ENCODE measurements at regions not wholly inside any gene's neighbourhood (a gene's known extent, or its start where the extent isn't known, plus 50 kb on each side); places are given as distances from the start of the nearest gene placed in this dataset.
"Not testable (repeated sequence)": the region's sequence is repeated elsewhere in the genome, so short reads cannot be mapped to it uniquely, and the experiment has no call there.

DNA sequence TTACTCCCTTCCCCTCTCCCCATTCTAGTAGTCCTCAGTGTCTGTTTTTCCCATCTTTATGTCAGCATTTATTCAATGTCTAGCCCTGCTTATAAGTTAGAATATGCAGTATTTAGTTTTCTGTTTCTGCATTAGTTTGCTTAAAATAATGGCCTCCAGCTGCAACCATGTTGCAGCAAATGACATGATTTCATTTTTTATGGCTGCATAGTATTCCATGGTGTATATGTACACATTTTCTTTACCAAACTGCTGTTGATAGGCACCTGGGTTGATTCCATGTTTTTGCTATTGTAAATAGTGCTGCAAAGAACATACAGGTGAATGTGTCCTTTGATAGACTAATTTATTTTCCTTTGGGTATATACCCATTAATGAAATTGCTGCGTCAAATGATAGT, 267.7 kb downstream of the SRGAP2C start:
- Mint-ChIP-seq H3K27me3 (ENCODE audit: insufficient read depth) (peaks cover 20% of the 10 kb centered on the region), H3K36me3 (ENCODE audit: low read depth) (no peaks in the 10 kb centered on the region), H3K4me1 (ENCODE audit: low read depth) (no peaks in the 10 kb centered on the region), H3K27ac (no peak overlapping the region), H3K9me3 (no peaks in the 10 kb centered on the region), H3K4me3 (no peak overlapping the region)
- TF ChIP-seq CTCF (IDR thresholded peaks at IDR 0.05), result no peak
- no peak for DNase-seq

- DNase-seq, result no peak
- H3K4me3 Mint-ChIP-seq, result peak overlapping the region; percentile 16; the same call in 1 of the 2 replicates
- H3K9me3 Mint-ChIP-seq, result no peaks in the 10 kb centered on the region
- no peaks in the 10 kb centered on the region for H3K4me1 Mint-ChIP-seq (ENCODE audit: low read depth)
- peaks cover 14% of the 10 kb centered on the region for H3K27me3 Mint-ChIP-seq (ENCODE audit: insufficient read depth)
- TF ChIP-seq CTCF (IDR thresholded peaks at IDR 0.05), result no peak
- no peaks in the 10 kb centered on the region for H3K36me3 Mint-ChIP-seq (ENCODE audit: low read depth)
- H3K27ac Mint-ChIP-seq, result no peak overlapping the region
These were observed 273.7 kb downstream of the SRGAP2C start for GRCh38 chr1:121458291-121459048.

GRCh38 chr1:121459235-121459634, 274.5 kb downstream of the SRGAP2C start:
- H3K9me3 Mint-ChIP-seq, result no peaks in the 10 kb centered on the region
- H3K27me3 Mint-ChIP-seq (ENCODE audit: insufficient read depth), result peaks cover 11% of the 10 kb centered on the region
- no peaks in the 10 kb centered on the region for H3K36me3 Mint-ChIP-seq (ENCODE audit: low read depth)
- TF ChIP-seq CTCF (IDR thresholded peaks at IDR 0.05), result no peak
- no peak overlapping the region for H3K27ac Mint-ChIP-seq
- no peak for DNase-seq
- no peaks in the 10 kb centered on the region for H3K4me1 Mint-ChIP-seq (ENCODE audit: low read depth)
- no peak overlapping the region for H3K4me3 Mint-ChIP-seq

DNA sequence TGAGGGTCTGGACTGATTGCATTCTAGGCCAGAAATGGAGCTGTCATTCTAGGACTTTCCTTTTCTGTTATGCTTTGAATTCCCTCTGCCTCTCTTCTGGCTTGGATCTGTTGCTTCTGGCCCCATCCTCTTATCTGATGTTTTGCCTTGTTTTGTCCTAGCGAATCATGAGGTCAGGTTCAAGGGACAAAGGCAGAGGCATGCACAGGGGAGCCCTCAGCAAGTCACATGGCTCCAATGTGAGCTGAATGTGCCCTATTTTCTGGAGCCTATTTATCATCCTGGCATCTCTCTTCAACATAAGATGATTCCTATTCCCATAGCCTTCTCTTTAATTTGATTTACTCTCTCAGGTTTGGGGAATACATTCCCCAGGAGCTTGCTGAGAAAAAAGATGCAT, 284.6 kb downstream of the SRGAP2C start:
- H3K9me3 Mint-ChIP-seq; H3K36me3 Mint-ChIP-seq (ENCODE audit: low read depth); H3K27me3 Mint-ChIP-seq (ENCODE audit: insufficient read depth); H3K4me1 Mint-ChIP-seq (ENCODE audit: low read depth); H3K4me3 Mint-ChIP-seq; DNase-seq; H3K27ac Mint-ChIP-seq: not testable (repeated sequence)

DNA sequence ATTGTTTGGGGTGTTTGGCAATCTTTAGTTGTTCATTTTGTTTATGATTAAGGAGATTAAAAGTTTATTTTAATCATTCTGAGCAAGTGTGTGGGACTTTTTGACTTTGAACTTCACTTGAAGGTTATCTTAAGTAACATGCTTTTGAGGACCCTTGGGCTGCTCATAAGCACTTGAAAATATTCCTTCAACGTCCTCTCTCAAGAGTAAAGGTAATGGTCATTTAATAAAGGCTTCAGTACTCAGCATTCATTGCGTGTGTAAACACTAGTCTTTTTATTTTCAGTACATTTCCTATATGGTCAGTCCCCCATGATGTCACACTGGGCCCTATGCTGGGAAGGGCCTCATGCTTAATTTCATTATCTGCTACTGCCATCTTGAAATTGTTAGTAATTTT, 285.6 kb downstream of the SRGAP2C start:
- not testable (repeated sequence) for H3K36me3 Mint-ChIP-seq (ENCODE audit: low read depth); DNase-seq; H3K4me3 Mint-ChIP-seq; H3K9me3 Mint-ChIP-seq; H3K27ac Mint-ChIP-seq; H3K4me1 Mint-ChIP-seq (ENCODE audit: low read depth); H3K27me3 Mint-ChIP-seq (ENCODE audit: insufficient read depth)

- H3K27ac Mint-ChIP-seq, result no peak overlapping the region
- H3K9me3 Mint-ChIP-seq, result no peaks in the 10 kb centered on the region; the same call in 1 of the 2 replicates
- H3K4me3 Mint-ChIP-seq, result no peak overlapping the region
- 0 out of 2 replicates have a peak, but pooled peaks cover 5% of the 10 kb centered on the region for H3K36me3 Mint-ChIP-seq (ENCODE audit: low read depth)
- no peaks in the 10 kb centered on the region for H3K4me1 Mint-ChIP-seq (ENCODE audit: low read depth)
- H3K27me3 Mint-ChIP-seq (ENCODE audit: insufficient read depth), result no peaks in the 10 kb centered on the region; the same call in 1 of the 2 replicates
- TF ChIP-seq CTCF (IDR thresholded peaks at IDR 0.05), result no peak
- DNase-seq, result no peak
These were observed 286.7 kb downstream of the SRGAP2C start for GRCh38 chr1:121471523-121471922.

All from HFFc6 (cell line).